ENCODE measurements at regions not wholly inside any gene's neighbourhood (a gene's known extent, or its start where the extent isn't known, plus 50 kb on each side); places are given as distances from the start of the nearest gene placed in this dataset.
"Not testable (repeated sequence)": the region's sequence is repeated elsewhere in the genome, so short reads cannot be mapped to it uniquely, and the experiment has no call there.

DNA sequence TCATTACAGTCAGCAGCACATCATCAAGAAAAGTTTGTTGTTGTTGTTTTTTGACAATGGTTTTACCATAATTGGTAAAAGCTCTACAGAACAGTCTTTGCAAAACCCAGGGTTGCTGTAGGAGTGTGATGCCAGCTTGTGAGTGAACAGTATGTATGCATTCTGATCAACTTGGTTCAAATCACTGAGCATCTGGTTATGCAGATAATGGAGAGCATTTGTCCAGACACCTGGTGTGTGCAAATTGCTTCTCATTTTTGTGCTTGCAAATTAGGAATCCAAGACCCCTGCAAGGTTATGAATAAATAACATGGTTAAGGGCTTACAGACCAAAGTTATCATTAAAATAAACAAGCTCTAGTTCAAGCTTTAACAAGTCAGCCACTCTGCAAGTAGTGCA, 448.7 kb upstream of the ACTBL2 start:
- ChIA-PET CTCF (no interaction called here), POLR2A (no interaction called here)
- H3K27me3 ChIP-seq (ENCODE audit: control insufficient read depth, insufficient read depth, low read length) = no peaks in the 10 kb centered on the region
- DNase-seq (ENCODE audit: low read depth, low spot score) = no peak
- H3K9me3 ChIP-seq (ENCODE audit: control insufficient read depth, insufficient read depth, low read depth, low read length) = no peaks in the 10 kb centered on the region
- no TSS peak for BruUV-seq (replicated peaks)
- no peak overlapping the region for H3K27ac ChIP-seq (ENCODE audit: low read length)
- H3K4me1 ChIP-seq (ENCODE audit: control insufficient read depth, insufficient read depth, low read length) = no peaks in the 10 kb centered on the region
- intact Hi-C loops (cut with micrococcal nuclease; ENCODE audit: unreplicated experiment) (no loop called here), in situ Hi-C loops (cut with HindIII; ENCODE audit: low pct_unique_long_range_greater_than_20kb, low sequenced_read_pairs) (no loop called here)
- TF ChIP-seq, protein P1, sequence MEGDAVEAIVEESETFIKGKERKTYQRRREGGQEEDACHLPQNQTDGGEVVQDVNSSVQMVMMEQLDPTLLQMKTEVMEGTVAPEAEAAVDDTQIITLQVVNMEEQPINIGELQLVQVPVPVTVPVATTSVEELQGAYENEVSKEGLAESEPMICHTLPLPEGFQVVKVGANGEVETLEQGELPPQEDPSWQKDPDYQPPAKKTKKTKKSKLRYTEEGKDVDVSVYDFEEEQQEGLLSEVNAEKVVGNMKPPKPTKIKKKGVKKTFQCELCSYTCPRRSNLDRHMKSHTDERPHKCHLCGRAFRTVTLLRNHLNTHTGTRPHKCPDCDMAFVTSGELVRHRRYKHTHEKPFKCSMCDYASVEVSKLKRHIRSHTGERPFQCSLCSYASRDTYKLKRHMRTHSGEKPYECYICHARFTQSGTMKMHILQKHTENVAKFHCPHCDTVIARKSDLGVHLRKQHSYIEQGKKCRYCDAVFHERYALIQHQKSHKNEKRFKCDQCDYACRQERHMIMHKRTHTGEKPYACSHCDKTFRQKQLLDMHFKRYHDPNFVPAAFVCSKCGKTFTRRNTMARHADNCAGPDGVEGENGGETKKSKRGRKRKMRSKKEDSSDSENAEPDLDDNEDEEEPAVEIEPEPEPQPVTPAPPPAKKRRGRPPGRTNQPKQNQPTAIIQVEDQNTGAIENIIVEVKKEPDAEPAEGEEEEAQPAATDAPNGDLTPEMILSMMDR (IDR thresholded peaks at IDR 0.05) = no peak
- TF ChIP-seq SIN3A (IDR thresholded peaks at IDR 0.05; ENCODE audit: borderline replicate concordance, insufficient read depth, low read depth, low read length) (no peak), POLR2AphosphoS5 (IDR thresholded peaks at IDR 0.05; ENCODE audit: low read depth, low read length) (no peak)
- ATAC-seq = no peak
- no peak overlapping the region for H3K4me3 ChIP-seq (ENCODE audit: low read depth in 2 of 2, low read length in 2 of 2)
- H3K36me3 ChIP-seq (ENCODE audit: control insufficient read depth, insufficient read depth, low read length) = no peaks in the 10 kb centered on the region

DNA sequence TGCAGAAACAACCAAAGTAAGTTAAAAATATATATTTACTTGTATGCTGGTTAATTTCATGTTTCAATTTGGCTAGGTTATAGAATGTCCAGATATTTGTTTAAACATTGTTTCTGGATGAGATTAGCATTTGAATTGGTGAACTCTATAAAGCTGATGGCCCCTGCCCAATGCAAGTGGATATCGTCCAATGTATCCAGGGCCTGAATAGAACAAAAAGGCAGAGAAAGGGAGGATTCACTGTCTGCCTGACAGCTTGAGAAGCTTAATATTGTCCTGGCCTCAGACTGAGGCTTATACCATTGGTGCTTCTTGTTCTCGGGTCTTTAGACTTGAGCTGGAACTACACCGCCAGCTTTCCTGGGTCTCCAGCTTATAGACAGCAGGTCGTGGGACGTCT, 446.7 kb upstream of the ACTBL2 start:
- Histone ChIP-seq H3K27ac (ENCODE audit: low read length) (no peak overlapping the region), H3K9me3 (ENCODE audit: control insufficient read depth, insufficient read depth, low read depth, low read length) (no peaks in the 10 kb centered on the region), H3K36me3 (ENCODE audit: control insufficient read depth, insufficient read depth, low read length) (no peaks in the 10 kb centered on the region), H3K4me1 (ENCODE audit: control insufficient read depth, insufficient read depth, low read length) (no peaks in the 10 kb centered on the region), H3K27me3 (ENCODE audit: control insufficient read depth, insufficient read depth, low read length) (no peaks in the 10 kb centered on the region), H3K4me3 (ENCODE audit: low read depth in 2 of 2, low read length in 2 of 2) (no peak overlapping the region)
- in situ Hi-C loops (cut with HindIII; ENCODE audit: low pct_unique_long_range_greater_than_20kb, low sequenced_read_pairs) (no loop called here), intact Hi-C loops (cut with micrococcal nuclease; ENCODE audit: unreplicated experiment) (no loop called here)
- ATAC-seq (no peak), DNase-seq (ENCODE audit: low read depth, low spot score) (no peak)
- no TSS peak for BruUV-seq (replicated peaks)
- CTCF ChIA-PET = no interaction called here
- POLR2A ChIA-PET = no interaction called here
- TF ChIP-seq POLR2AphosphoS5 (IDR thresholded peaks at IDR 0.05; ENCODE audit: low read depth, low read length) (no peak), SIN3A (IDR thresholded peaks at IDR 0.05; ENCODE audit: borderline replicate concordance, insufficient read depth, low read depth, low read length) (no peak)
- TF ChIP-seq, protein P1 (IDR thresholded peaks at IDR 0.05) = no peak

DNA sequence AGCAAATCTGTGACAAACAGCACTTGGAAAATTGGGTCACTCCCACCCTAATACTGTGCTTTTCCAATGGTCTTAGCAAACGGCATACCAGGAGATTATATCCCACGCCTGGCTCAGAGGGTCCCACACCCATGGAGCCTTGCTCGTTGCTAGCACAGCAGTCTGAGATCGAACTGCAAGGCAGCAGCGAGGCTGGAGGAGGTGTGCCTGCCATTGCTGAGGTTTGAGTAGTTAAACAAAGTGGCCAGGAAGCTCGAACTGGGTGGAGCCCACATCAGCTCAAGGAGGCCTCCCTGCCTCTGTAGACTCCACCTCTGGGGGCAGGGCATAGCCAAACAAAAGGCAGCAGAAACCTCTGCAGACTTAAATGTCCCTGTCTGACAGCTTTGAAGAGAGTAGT, 440.5 kb upstream of the ACTBL2 start:
- POLR2A ChIA-PET; BruUV-seq (replicated peaks); H3K4me3 ChIP-seq (ENCODE audit: low read depth in 2 of 2, low read length in 2 of 2); H3K9me3 ChIP-seq (ENCODE audit: control insufficient read depth, insufficient read depth, low read depth, low read length); DNase-seq (ENCODE audit: low read depth, low spot score); in situ Hi-C loops (cut with HindIII; ENCODE audit: low pct_unique_long_range_greater_than_20kb, low sequenced_read_pairs); H3K4me1 ChIP-seq (ENCODE audit: control insufficient read depth, insufficient read depth, low read length); CTCF ChIA-PET; H3K27me3 ChIP-seq (ENCODE audit: control insufficient read depth, insufficient read depth, low read length); intact Hi-C loops (cut with micrococcal nuclease; ENCODE audit: unreplicated experiment); ATAC-seq; H3K36me3 ChIP-seq (ENCODE audit: control insufficient read depth, insufficient read depth, low read length); H3K27ac ChIP-seq (ENCODE audit: low read length): not testable (repeated sequence)

DNA sequence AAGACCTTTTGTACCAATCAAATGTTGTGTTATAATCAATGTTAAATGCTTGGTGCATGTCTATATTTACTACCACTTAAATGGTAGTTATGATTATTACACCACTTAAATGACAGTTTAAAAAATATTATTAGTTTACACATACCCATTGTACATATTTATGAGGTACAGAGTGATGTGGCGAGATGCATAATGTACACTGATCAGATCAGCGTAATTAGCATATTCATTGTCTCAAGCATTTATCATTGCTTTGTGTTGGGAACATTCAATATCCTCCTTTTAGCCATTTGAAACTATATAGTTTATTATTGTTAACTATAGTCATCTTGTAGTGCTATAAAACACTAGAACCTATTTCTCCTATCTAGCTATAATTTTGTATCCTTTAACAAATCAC, 434.4 kb upstream of the ACTBL2 start:
- TF ChIP-seq TCF7L2 (IDR thresholded peaks at IDR 0.05; ENCODE audit: low read depth, low read length) = no peak
- TF ChIP-seq, protein P1 (IDR thresholded peaks at IDR 0.05) = no peak
- no peak for TF ChIP-seq POLR2AphosphoS5 (IDR thresholded peaks at IDR 0.05; ENCODE audit: low read depth, low read length)
- TF ChIP-seq, protein P2, sequence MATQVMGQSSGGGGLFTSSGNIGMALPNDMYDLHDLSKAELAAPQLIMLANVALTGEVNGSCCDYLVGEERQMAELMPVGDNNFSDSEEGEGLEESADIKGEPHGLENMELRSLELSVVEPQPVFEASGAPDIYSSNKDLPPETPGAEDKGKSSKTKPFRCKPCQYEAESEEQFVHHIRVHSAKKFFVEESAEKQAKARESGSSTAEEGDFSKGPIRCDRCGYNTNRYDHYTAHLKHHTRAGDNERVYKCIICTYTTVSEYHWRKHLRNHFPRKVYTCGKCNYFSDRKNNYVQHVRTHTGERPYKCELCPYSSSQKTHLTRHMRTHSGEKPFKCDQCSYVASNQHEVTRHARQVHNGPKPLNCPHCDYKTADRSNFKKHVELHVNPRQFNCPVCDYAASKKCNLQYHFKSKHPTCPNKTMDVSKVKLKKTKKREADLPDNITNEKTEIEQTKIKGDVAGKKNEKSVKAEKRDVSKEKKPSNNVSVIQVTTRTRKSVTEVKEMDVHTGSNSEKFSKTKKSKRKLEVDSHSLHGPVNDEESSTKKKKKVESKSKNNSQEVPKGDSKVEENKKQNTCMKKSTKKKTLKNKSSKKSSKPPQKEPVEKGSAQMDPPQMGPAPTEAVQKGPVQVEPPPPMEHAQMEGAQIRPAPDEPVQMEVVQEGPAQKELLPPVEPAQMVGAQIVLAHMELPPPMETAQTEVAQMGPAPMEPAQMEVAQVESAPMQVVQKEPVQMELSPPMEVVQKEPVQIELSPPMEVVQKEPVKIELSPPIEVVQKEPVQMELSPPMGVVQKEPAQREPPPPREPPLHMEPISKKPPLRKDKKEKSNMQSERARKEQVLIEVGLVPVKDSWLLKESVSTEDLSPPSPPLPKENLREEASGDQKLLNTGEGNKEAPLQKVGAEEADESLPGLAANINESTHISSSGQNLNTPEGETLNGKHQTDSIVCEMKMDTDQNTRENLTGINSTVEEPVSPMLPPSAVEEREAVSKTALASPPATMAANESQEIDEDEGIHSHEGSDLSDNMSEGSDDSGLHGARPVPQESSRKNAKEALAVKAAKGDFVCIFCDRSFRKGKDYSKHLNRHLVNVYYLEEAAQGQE (IDR thresholded peaks at IDR 0.05; ENCODE audit: insufficient read depth in 1 of 2, low read depth in 2 of 2, low read length in 1 of 2) = no peak
- ChIA-PET POLR2A (no interaction called here), CTCF (no interaction called here)
- intact Hi-C loops (cut with micrococcal nuclease; ENCODE audit: unreplicated experiment) = no loop called here
- DNase-seq (ENCODE audit: low read depth, low spot score) = no peak
- Histone ChIP-seq H3K9me3 (ENCODE audit: control insufficient read depth, insufficient read depth, low read depth, low read length) (no peaks in the 10 kb centered on the region), H3K36me3 (ENCODE audit: control insufficient read depth, insufficient read depth, low read length) (no peaks in the 10 kb centered on the region), H3K4me3 (ENCODE audit: low read depth in 2 of 2, low read length in 2 of 2) (no peak overlapping the region), H3K27ac (ENCODE audit: low read length) (no peak overlapping the region), H3K4me1 (ENCODE audit: control insufficient read depth, insufficient read depth, low read length) (no peaks in the 10 kb centered on the region), H3K27me3 (ENCODE audit: control insufficient read depth, insufficient read depth, low read length) (no peaks in the 10 kb centered on the region)
- in situ Hi-C loops (cut with HindIII; ENCODE audit: low pct_unique_long_range_greater_than_20kb, low sequenced_read_pairs) = no loop called here
- BruUV-seq (replicated peaks) = no TSS peak
- ATAC-seq = no peak

All from Panc1 (cell line).